Hepatocyte (in vitro differentiated cells): ENCODE measurements at regions not wholly inside any gene's neighbourhood (a gene's known extent, or its start where the extent isn't known, plus 50 kb on each side); places are given as distances from the start of the nearest gene placed in this dataset.

Experiments
- DNase-seq: peaks from one replicate; pipeline ENCODE4 v3.0.0-alpha.2; 2016; ENCODE audit warnings: low spot score
- H2AFZ ChIP-seq: fragments of 200-600 bp; sonication (generic); 2 replicates; pipeline ENCODE4 v1.6.0; 2016; ENCODE audit warnings: antibody characterized with exemption, mild to moderate bottlenecking
- H3K27ac ChIP-seq: fragments of 200-600 bp; sonication (generic); 2 replicates; pipeline ENCODE4 v1.5.1; 2016; ENCODE audit warnings: mild to moderate bottlenecking
- H3K27me3 ChIP-seq: fragments of 200-600 bp; sonication (generic); 2 replicates; pipeline ENCODE4 v1.6.1; 2016
- H3K36me3 ChIP-seq: fragments of 200-600 bp; sonication (generic); replicated peaks from 2 replicates; pipeline ENCODE4 v1.5.1; 2016; ENCODE audit warnings: low read depth; ENCODE audit not compliant: insufficient read depth
- H3K4me1 ChIP-seq: fragments of 200-600 bp; sonication (generic); 2 replicates; pipeline ENCODE4 v1.5.1; 2016; ENCODE audit warnings: mild to moderate bottlenecking, moderate library complexity; ENCODE audit not compliant: insufficient read depth
- H3K4me2 ChIP-seq: fragments of 200-600 bp; sonication (generic); 2 replicates; pipeline ENCODE4 v1.6.0; 2016
- H3K4me3 ChIP-seq: fragments of 200-600 bp; sonication (generic); 2 replicates; pipeline ENCODE4 v1.5.1; 2016; ENCODE audit warnings: mild to moderate bottlenecking
- H3K79me2 ChIP-seq: fragments of 200-600 bp; sonication (generic); 2 replicates; pipeline ENCODE4 v1.6.0; 2017; ENCODE audit warnings: mild to moderate bottlenecking
- H3K9me2 ChIP-seq: fragments of 200-600 bp; sonication (generic); replicated peaks from 2 replicates; pipeline ENCODE4 v1.6.0; 2017; ENCODE audit warnings: mild to moderate bottlenecking; ENCODE audit not compliant: insufficient read depth
- H3K9me3 ChIP-seq: fragments of 200-600 bp; sonication (generic); 2 replicates; pipeline ENCODE4 v1.5.1; 2016; ENCODE audit warnings: low read depth, mild to moderate bottlenecking
- H4K20me1 ChIP-seq: fragments of 200-600 bp; sonication (generic); 2 replicates; pipeline ENCODE4 v1.6.0; 2016; ENCODE audit warnings: mild to moderate bottlenecking; ENCODE audit not compliant: insufficient read depth, poor library complexity, severe bottlenecking
- CTCF ChIP-seq: fragments of 200-600 bp; sonication (generic); IDR thresholded peaks from 2 replicates; pipeline ENCODE4 v1.5.1; 2016; ENCODE audit warnings: antibody characterized with exemption, mild to moderate bottlenecking; ENCODE audit not compliant: poor library complexity
- EZH2 ChIP-seq: fragments of 200-600 bp; sonication (generic); IDR thresholded peaks from 2 replicates; pipeline ENCODE4 v1.6.1; 2016; ENCODE audit warnings: antibody characterized with exemption, mild to moderate bottlenecking, borderline replicate concordance
- EZH2phosphoT487 ChIP-seq: fragments of 200-600 bp; sonication (generic); IDR thresholded peaks from one replicate; pipeline ENCODE4 v1.6.1; 2018; ENCODE audit warnings: antibody characterized with exemption, mild to moderate bottlenecking, low read depth, moderate library complexity; ENCODE audit not compliant: unreplicated experiment, severe bottlenecking
- WGBS: methylation state at CpG from one replicate; pipeline ENCODE4 v1.1.6; 2016; ENCODE audit warnings: low lambda C conversion rate; ENCODE audit errors: missing lambda C conversion rate; 5-methylcytosine and 5-hydroxymethylcytosine counted together

GRCh38 chr4:27662426-27662825 is 801.8 kb downstream of the STIM2 start:
- Histone ChIP-seq H3K36me3 (no peaks in the 10 kb centered on the region), H2AFZ (no peak overlapping the region), H3K27me3 (no peaks in the 10 kb centered on the region), H3K79me2 (no peaks in the 10 kb centered on the region), H4K20me1 (no peaks in the 10 kb centered on the region), H3K4me3 (no peak overlapping the region), H3K27ac (no peak overlapping the region), H3K4me2 (no peak overlapping the region), H3K9me2 (no peaks in the 10 kb centered on the region), H3K4me1 (no peaks in the 10 kb centered on the region), H3K9me3 (no peaks in the 10 kb centered on the region)
- 52% methylated on average over 3 of the region's 3 CpGs for WGBS
- no peak for DNase-seq
- no peak for TF ChIP-seq CTCF
- TF ChIP-seq EZH2 = no peak
- no peak for TF ChIP-seq EZH2phosphoT487

DNA sequence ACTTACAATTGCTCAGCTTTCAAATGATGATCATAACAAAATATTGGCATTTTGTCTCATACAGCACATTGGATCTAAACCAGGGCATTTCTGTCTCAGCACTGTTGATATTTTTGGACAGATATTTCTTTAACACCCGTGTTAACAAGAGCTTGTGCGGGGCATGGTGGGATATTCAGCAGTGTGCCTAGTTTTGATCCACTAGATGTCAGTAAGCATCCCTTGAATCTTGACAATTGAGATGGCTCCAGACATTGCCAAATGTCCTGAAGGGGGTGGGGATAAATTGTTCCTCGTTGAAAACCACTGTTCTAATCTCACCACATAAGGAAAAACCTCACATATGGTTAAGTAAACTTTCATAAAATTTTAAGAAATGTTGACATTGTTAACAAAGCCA is 806.3 kb downstream of the STIM2 start:
- Histone ChIP-seq H3K4me3 (no peak overlapping the region), H3K27me3 (no peaks in the 10 kb centered on the region), H3K27ac (no peak overlapping the region), H3K9me2 (no peaks in the 10 kb centered on the region), H3K9me3 (no peaks in the 10 kb centered on the region), H3K4me1 (no peaks in the 10 kb centered on the region), H3K4me2 (no peak overlapping the region), H3K79me2 (no peaks in the 10 kb centered on the region), H2AFZ (no peak overlapping the region), H4K20me1 (no peaks in the 10 kb centered on the region), H3K36me3 (no peaks in the 10 kb centered on the region)
- TF ChIP-seq CTCF (peak; percentile 16), EZH2 (no peak)
- no peak for DNase-seq
- 46% methylated on average over 3 of the region's 3 CpGs for WGBS

- TF ChIP-seq CTCF = no peak
- TF ChIP-seq EZH2phosphoT487 = no peak
- TF ChIP-seq EZH2 = no peak
- no peak overlapping the region for H3K4me3 ChIP-seq
- no peaks in the 10 kb centered on the region for H3K9me2 ChIP-seq
- H3K79me2 ChIP-seq = no peaks in the 10 kb centered on the region
- no peaks in the 10 kb centered on the region for H4K20me1 ChIP-seq
- no peaks in the 10 kb centered on the region for H3K4me1 ChIP-seq
- H2AFZ ChIP-seq = no peak overlapping the region
- no peak overlapping the region for H3K4me2 ChIP-seq
- no peak for DNase-seq
- H3K27ac ChIP-seq = no peak overlapping the region
- H3K27me3 ChIP-seq = no peaks in the 10 kb centered on the region
- no peaks in the 10 kb centered on the region for H3K9me3 ChIP-seq
- H3K36me3 ChIP-seq = no peaks in the 10 kb centered on the region
- 94% methylated on average over 3 of the region's 3 CpGs for whole genome bisulfite sequencing
Measured at GRCh38 chr4:27668001-27668400, 807.4 kb downstream of the STIM2 start.

DNA sequence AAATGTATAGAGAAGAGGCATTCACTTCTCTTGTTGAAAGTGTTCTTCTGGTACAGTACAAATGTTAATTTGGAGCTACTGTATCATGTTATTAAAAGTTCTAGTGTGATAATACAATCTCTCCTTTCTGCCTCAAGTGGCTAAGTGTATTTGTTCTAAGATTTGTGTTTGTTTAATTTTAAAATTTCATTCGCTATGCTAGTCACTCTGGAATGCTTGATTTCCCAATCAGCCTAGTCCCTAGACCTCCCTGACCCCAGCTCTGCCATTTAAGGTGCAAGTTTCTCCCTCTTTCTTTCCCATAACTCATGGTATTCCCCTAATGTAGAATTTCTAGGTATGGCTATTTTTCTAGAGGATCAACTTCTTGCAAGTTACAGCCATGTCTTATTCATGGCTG is 817.4 kb downstream of the STIM2 start:
- H3K27me3 ChIP-seq = no peaks in the 10 kb centered on the region
- no peak overlapping the region for H3K27ac ChIP-seq
- H3K9me2 ChIP-seq = no peaks in the 10 kb centered on the region
- H2AFZ ChIP-seq = no peak overlapping the region
- H3K4me3 ChIP-seq = no peak overlapping the region
- H3K9me3 ChIP-seq = no peaks in the 10 kb centered on the region
- H4K20me1 ChIP-seq = no peaks in the 10 kb centered on the region
- no peak for DNase-seq
- 94% methylated on average over 1 of the region's 1 CpG for WGBS
- no peaks in the 10 kb centered on the region for H3K4me1 ChIP-seq
- H3K36me3 ChIP-seq = no peaks in the 10 kb centered on the region
- H3K79me2 ChIP-seq = no peaks in the 10 kb centered on the region
- no peak for TF ChIP-seq CTCF
- no peak for TF ChIP-seq EZH2phosphoT487
- TF ChIP-seq EZH2 = no peak
- H3K4me2 ChIP-seq = no peak overlapping the region
